HG02885 (cell line): ENCODE measurements at regions not wholly inside any gene's neighbourhood (a gene's known extent, or its start where the extent isn't known, plus 50 kb on each side); places are given as distances from the start of the nearest gene placed in this dataset.

Experiments used
- ATAC-seq: cut with Tn5 transposase; IDR thresholded peaks from one replicate; pipeline ENCODE4 v1.9.1; 2021; ENCODE audit warnings: mild to moderate bottlenecking; ENCODE audit not compliant: unreplicated experiment, poor library complexity

DNA sequence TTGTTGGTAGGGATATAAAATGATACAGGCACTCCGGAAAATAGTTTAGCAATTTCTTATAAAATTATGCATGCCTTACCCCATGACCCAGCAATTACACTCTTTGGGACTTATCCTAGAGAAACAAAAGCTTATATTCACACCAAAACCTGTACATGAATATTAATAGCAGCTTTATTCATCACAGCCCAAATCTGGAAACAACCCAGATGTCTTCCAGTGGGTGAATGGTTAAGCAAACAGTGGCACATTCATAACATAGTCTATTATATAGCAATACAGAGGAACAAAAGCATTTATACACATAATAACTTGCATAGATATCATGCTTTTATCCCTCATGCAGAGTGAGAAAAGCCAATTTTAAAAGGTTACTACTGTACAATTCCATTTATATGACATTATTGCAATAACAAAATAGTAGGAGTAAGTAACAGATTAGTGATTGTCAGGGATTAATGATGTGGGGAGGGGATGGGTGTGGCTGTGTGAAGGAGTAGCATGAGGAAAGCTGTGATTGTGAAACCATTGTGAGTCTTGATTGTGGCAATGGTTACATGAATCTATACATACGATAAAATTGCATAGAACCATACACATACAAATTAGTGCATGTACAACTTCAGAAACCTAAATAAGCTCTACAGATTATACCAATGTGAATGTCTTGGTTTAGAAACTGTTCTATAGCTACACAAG is 363.1 kb upstream of the OR4E1 start:
- no peak for ATAC-seq

- ATAC-seq, result no peak
Measured at GRCh38 chr14:22026527-22026926, 352.9 kb upstream of the OR4E1 start.

GRCh38 chr14:22025879-22026278 is 352.3 kb upstream of the OR4E1 start:
- ATAC-seq, result no peak

GRCh38 chr14:22024137-22024536 is 350.5 kb upstream of the OR4E1 start:
- no peak for ATAC-seq

DNA sequence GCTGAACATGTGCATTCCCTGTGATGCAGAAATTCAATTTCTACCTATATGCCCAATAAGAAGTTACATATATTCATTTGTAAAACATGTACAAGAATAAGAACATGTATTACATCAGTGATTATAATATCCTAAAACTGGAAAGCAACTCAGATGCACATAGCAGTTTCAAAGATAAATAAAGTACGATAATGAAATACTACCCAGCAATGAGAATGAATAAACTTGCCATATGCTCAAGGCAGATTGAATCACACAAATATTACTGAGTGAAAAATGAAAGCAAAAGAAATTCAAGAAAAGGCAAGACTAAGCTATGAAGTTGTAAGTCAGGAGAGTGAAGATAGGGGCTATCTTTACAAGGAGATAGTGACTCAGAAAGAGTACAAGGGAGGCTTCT is 345.3 kb upstream of the OR4E1 start:
- ATAC-seq, result no peak

DNA sequence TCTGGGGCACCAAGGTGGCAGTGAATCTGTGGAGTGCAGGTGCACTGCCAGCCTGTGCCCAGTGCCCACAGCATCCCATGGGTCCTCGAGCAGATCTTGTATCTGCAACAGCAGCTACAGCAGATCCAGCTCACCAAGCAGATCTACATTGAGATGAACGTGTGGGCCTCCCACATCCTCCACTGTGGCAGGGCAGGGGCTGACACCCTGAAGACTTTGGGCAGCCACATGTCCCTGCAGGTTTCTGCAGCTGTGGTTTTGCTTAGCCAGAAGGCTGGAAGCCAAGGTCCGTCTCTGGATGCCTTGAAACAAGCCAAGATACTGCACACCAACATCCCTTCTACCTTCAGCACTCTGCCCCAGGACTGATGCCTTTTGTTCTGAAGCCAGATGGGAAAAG is 338.8 kb upstream of the OR4E1 start:
- ATAC-seq, result no peak

- no peak for ATAC-seq
Measured at GRCh38 chr14:22011253-22011642, 337.6 kb upstream of the OR4E1 start.

DNA sequence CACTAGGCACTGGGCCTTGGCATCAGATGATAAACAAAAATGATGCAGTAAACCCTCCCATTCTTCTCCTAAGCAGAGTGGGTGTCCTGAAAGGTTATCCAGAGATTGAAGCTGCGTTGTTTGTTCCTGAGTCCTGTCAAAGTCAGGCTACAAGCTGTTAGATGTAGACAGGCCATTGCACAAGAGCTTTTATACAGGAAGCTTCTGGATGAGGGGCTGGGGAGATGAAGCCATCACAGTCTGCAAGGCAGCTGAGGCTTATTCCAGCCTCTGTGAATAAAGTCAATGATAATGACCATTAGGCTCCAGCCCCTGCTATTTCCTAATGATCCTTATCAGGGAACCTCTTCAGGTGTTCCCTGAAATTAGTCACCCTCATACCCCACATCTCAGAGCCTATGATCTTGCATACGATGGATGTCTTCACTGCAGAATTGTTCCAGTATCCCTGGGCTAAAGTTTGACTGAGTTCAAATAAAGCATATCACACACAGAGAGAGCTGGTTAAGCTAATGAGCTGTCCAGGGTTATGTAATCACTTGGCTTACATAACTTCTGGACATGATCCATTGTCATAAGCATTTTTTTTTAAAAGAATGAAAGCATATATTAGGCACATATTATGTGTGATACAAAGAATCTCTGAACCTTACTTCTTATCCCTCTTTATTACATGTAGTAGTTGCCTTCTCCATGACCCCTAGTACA is 337.1 kb upstream of the OR4E1 start:
- ATAC-seq, result no peak

- no peak for ATAC-seq
Measured at GRCh38 chr14:22008766-22009165, 335.1 kb upstream of the OR4E1 start.

- ATAC-seq, result no peak
Measured at GRCh38 chr14:22007784-22008412, 334.3 kb upstream of the OR4E1 start.

DNA sequence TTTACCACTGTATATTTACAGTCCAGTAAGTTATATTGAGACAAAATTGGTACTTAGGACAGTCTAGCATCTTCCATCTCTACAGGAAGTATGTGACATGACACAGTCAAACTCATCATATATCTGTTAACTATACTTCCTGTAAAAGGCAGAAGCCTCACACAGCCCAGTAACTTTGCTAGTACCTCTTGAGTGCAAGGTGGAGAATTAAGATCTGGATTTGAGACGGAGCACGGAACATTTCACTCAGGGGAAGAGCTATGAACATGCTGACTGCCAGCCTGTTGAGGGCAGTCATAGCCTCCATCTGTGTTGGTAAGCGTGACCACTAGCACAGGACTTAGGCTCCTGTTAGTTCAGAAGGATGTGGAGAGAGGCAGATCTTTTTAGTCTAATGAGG is 333.7 kb upstream of the OR4E1 start:
- ATAC-seq, result no peak

- ATAC-seq, result no peak
Measured at GRCh38 chr14:22003461-22003860, 329.8 kb upstream of the OR4E1 start.

DNA sequence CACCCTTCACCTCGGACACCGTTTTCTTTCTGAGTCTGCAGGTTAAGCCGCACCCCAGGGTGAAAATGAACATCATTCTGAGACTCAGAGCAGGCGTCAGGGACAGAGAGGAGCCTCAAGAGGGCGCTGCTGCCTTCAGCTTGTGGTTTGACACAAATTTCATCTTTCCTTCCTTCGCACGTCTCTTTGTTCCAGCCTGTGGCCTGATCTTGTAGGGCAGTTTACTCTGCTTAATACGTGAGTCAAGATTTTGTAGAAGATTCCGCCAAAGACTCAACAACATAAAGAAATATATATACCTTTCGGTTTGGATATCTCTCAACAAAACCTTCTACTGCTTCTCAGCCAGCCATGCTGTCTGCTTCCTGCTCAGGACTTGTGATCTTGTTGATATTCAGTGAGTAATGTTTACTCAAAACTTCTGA is 329.3 kb upstream of the OR4E1 start:
- no peak for ATAC-seq

- no peak for ATAC-seq
Measured at GRCh38 chr14:21999402-21999801, 325.8 kb upstream of the OR4E1 start.

- no peak for ATAC-seq
Measured at GRCh38 chr14:21997300-21997699, 323.7 kb upstream of the OR4E1 start.

- no peak for ATAC-seq
Measured at GRCh38 chr14:21995332-21995731, 321.7 kb upstream of the OR4E1 start.

DNA sequence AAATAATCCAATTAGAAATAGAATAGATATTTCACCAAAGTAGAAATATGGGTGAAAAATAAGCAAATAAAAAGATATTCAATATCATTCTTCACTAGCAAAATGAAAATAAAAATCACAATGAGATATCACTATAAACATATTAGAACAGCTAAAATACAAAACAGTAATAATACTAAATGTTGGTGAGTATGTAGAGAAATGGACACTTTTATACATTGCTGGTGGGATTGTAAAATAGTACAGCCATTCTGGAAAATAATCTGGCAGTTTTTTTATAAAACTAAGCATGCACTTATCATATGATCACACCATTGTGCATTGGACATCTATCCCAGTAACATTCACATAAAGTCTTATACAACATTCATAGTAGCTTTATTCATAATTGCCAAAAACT is 320.2 kb upstream of the OR4E1 start:
- ATAC-seq, result no peak

DNA sequence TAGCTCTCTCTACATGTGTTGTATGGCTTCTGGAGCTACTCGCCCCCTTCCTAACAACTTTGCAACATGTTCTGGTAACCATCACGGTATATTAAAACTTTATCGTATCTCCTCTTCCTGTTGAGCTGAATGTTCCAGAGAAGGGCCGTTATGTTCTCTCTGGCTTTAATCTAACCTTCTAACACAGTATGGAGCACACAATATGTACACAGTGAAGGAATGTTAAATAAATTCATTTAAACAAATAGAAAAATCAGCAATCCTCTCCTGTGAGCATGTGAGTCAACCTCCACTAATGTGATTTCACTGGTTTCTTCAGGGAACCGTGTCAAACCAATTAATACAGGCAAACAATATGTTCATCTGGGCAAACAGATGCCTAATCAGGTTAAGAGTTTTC is 319.5 kb upstream of the OR4E1 start:
- no peak for ATAC-seq

DNA sequence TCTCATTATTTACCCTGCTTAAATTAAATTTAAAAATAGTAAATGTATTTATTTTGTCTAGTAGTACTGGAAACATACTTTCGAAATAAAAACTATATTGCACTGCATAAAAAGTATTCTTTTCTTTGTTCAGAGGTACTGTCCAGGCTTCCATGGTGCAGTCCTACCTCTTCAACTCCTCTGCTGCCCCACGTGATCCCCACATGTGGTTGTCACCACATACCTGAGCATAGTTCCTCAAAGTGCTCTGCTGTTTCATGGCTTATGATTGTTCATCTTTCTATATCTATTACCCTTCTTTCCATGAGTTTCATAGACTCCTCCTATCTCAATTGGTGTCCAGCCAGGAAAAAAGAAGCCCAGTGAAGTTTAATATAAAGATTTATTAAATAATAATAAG is 317.5 kb upstream of the OR4E1 start:
- ATAC-seq, result no peak

DNA sequence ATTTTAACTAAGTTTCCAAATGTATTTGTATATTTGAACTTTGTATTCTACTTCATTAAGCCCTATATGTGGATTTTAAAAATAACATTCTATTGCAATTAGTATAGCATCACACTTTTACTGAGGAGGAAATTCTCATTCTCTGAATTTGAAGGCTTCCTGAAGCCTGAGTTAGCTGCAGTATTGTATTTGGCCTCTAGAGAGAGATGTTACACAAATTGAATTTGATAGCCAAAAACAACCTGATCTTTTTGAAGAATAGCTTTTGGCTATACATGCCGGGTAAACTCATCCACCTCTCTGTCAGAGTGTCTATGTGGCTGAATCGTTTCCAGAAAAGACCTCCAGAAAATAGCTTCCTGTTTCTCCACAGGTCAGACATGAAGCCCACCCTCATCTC is 316.5 kb upstream of the OR4E1 start:
- ATAC-seq, result no peak

DNA sequence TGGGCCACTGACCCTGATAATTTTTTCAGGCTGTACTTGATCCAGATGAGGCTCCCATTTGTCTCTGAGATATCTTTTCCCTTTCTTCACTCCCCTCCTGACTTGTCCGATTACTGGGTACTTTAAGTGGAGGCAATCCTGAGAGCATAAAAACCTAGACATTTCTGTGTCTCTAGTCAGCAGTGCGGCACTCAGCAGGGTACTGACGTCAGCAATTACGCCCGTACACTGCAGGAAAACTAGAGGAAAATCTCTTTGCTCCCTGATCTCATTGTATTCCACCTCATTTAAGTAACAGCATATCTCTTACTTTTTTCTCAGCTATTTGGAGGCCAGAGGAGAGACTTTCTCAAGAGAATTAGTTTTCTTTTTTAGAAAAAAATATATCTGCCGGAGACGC is 315.5 kb upstream of the OR4E1 start:
- ATAC-seq, result no peak

DNA sequence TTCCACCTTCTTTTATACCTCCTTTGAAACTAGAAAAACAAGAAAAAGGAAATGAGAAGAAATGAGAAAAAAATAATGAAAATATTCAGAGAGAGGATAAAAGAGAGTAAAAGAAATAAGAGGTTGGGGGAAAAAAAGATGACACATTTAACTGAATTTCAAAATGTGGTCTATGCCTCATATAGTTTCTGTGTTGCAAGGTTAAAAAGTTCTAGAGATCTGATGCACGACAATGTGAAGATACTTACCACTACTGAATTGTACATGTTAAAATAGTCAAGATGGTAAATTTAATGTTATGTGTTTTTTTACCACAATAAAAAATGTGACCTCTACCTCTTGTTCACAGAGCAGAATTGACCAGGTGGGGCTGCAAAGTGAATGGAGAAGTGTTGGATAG is 314.8 kb upstream of the OR4E1 start:
- no peak for ATAC-seq
